Type B pancreatic cell (in vitro differentiated cells): ENCODE measurements at regions not wholly inside any gene's neighbourhood (a gene's known extent, or its start where the extent isn't known, plus 50 kb on each side); places are given as distances from the start of the nearest gene placed in this dataset.
"Not testable (repeated sequence)": the region's sequence is repeated elsewhere in the genome, so short reads cannot be mapped to it uniquely, and the experiment has no call there.

Experiments
- DNase-seq: peaks from one replicate; pipeline ENCODE4 v3.0.0; 2021; ENCODE audit warnings: mixed read lengths; ENCODE audit not compliant: unreplicated experiment; ENCODE audit errors: extremely low spot score
- H3K27ac Mint-ChIP-seq: 2 replicates; pipeline ENCODE4 v1.8.0; 2021; ENCODE audit warnings: mild to moderate bottlenecking, mixed read lengths
- H3K27me3 Mint-ChIP-seq: 2 replicates; pipeline ENCODE4 v1.8.0; 2021; ENCODE audit warnings: mixed read lengths
- H3K36me3 Mint-ChIP-seq: 2 replicates; pipeline ENCODE4 v1.8.0; 2021; ENCODE audit warnings: mixed read lengths
- H3K4me1 Mint-ChIP-seq: one replicate; pipeline ENCODE4 v1.8.0; 2021; ENCODE audit warnings: mixed read lengths; ENCODE audit not compliant: unreplicated experiment
- H3K4me3 Mint-ChIP-seq: 2 replicates; pipeline ENCODE4 v1.8.0; 2021; ENCODE audit warnings: mild to moderate bottlenecking, mixed read lengths
- H3K9me3 Mint-ChIP-seq: 2 replicates; pipeline ENCODE4 v1.8.0; 2021; ENCODE audit warnings: mixed read lengths
- TF ChIP-seq, protein P1 (sequence below): fragments of 200-600 bp; sonication (generic); conservative IDR thresholded peaks from 2 replicates; pipeline ENCODE4 v1.5.0; 2021; ENCODE audit warnings: antibody characterized with exemption, mild to moderate bottlenecking

GRCh38 chr3:102348904-102349303, 85.9 kb upstream of the ZPLD1 start:
- Mint-ChIP-seq H3K27ac (no peak overlapping the region), H3K36me3 (no peaks in the 10 kb centered on the region), H3K4me1 (no peaks in the 10 kb centered on the region), H3K9me3 (no peaks in the 10 kb centered on the region), H3K27me3 (no peaks in the 10 kb centered on the region), H3K4me3 (no peak overlapping the region)
- DNase-seq = no peak
- TF ChIP-seq, protein P1, sequence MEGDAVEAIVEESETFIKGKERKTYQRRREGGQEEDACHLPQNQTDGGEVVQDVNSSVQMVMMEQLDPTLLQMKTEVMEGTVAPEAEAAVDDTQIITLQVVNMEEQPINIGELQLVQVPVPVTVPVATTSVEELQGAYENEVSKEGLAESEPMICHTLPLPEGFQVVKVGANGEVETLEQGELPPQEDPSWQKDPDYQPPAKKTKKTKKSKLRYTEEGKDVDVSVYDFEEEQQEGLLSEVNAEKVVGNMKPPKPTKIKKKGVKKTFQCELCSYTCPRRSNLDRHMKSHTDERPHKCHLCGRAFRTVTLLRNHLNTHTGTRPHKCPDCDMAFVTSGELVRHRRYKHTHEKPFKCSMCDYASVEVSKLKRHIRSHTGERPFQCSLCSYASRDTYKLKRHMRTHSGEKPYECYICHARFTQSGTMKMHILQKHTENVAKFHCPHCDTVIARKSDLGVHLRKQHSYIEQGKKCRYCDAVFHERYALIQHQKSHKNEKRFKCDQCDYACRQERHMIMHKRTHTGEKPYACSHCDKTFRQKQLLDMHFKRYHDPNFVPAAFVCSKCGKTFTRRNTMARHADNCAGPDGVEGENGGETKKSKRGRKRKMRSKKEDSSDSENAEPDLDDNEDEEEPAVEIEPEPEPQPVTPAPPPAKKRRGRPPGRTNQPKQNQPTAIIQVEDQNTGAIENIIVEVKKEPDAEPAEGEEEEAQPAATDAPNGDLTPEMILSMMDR = no peak

- H3K27ac Mint-ChIP-seq = no peak overlapping the region
- H3K4me1 Mint-ChIP-seq = no peaks in the 10 kb centered on the region
- H3K9me3 Mint-ChIP-seq = no peaks in the 10 kb centered on the region
- no peaks in the 10 kb centered on the region for H3K36me3 Mint-ChIP-seq
- TF ChIP-seq, protein P1 = no peak
- no peak for DNase-seq
- H3K27me3 Mint-ChIP-seq = no peaks in the 10 kb centered on the region
- H3K4me3 Mint-ChIP-seq = no peak overlapping the region
Observed at GRCh38 chr3:102353148-102353547, 81.7 kb upstream of the ZPLD1 start.

- no peaks in the 10 kb centered on the region for H3K9me3 Mint-ChIP-seq
- H3K27me3 Mint-ChIP-seq = no peaks in the 10 kb centered on the region
- no peak overlapping the region for H3K4me3 Mint-ChIP-seq
- no peaks in the 10 kb centered on the region for H3K36me3 Mint-ChIP-seq
- H3K27ac Mint-ChIP-seq = no peak overlapping the region
- no peak for DNase-seq
- TF ChIP-seq, protein P1 = no peak
- H3K4me1 Mint-ChIP-seq = no peaks in the 10 kb centered on the region
Observed at GRCh38 chr3:102353805-102354204, 81.0 kb upstream of the ZPLD1 start.

DNA sequence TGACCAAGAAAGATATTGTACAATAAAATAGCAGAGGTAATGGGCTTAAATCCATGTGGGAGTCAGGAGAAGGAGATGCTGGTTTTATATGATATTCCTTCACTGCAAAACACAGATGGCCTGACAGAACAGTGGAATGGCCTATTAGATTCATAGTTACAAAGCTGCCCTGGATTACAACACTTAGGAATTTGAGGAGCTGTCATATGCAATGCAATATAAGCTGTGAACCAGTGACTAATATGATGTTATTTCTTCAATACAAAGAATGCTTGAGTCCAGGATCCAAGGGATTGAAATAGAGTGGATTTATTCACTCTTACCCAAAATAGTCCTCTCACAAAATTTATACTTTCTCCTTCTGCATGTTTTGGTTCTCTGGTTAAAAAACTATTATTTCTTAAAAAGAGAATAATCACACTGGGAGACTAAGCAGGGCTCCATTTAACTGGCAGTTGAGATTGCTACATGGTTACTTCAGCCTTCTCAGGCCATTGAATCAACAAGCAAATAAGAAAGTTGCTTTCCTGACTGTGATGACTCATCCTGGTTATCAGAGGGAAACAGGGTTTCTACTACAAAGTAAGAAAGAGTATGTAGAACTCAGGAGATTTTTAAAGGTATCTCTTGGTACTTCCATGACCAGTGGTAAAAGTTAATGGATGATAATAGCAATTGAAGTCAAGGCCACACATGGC, 79.8 kb upstream of the ZPLD1 start:
- TF ChIP-seq, protein P1 = no peak
- no peak overlapping the region for H3K4me3 Mint-ChIP-seq
- H3K9me3 Mint-ChIP-seq = no peaks in the 10 kb centered on the region
- H3K27ac Mint-ChIP-seq = no peak overlapping the region
- H3K36me3 Mint-ChIP-seq = no peaks in the 10 kb centered on the region
- no peaks in the 10 kb centered on the region for H3K27me3 Mint-ChIP-seq
- DNase-seq = no peak
- H3K4me1 Mint-ChIP-seq = no peaks in the 10 kb centered on the region

- Mint-ChIP-seq H3K27ac (no peak overlapping the region), H3K27me3 (no peaks in the 10 kb centered on the region)
Observed at GRCh38 chr3:102356506-102356905, 78.3 kb upstream of the ZPLD1 start.

DNA sequence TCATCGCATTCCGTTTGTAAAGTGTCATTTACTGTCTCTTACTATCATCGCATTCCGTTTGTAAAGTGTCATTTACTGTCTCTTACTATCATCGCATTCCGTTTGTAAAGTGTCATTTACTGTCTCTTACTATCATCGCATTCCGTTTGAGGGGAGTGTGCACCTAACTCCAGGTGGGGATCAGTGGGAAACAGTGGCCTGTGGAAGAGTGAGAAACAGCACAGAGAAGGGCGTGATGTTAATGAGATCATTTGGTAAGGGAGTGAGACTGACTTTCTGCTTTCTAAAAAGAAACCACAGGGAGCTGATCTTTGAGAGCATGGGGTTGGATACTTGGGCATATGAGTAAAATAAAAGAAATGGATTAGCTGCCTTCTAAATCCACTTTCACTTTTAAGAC, 77.5 kb upstream of the ZPLD1 start:
- H3K27me3 Mint-ChIP-seq, H3K27ac Mint-ChIP-seq, H3K36me3 Mint-ChIP-seq, H3K4me1 Mint-ChIP-seq, H3K4me3 Mint-ChIP-seq, DNase-seq, H3K9me3 Mint-ChIP-seq: not testable (repeated sequence)

More at GRCh38 chr3:102356506-102356905, 78.3 kb upstream of the ZPLD1 start:
- H3K9me3 Mint-ChIP-seq = no peaks in the 10 kb centered on the region
- no peaks in the 10 kb centered on the region for H3K4me1 Mint-ChIP-seq
- no peak for DNase-seq
- H3K4me3 Mint-ChIP-seq = no peak overlapping the region
- no peaks in the 10 kb centered on the region for H3K36me3 Mint-ChIP-seq
- TF ChIP-seq, protein P1 = no peak
